ENCODE measurements at regions not wholly inside any gene's neighbourhood (a gene's known extent, or its start where the extent isn't known, plus 50 kb on each side); places are given as distances from the start of the nearest gene placed in this dataset.

DNA sequence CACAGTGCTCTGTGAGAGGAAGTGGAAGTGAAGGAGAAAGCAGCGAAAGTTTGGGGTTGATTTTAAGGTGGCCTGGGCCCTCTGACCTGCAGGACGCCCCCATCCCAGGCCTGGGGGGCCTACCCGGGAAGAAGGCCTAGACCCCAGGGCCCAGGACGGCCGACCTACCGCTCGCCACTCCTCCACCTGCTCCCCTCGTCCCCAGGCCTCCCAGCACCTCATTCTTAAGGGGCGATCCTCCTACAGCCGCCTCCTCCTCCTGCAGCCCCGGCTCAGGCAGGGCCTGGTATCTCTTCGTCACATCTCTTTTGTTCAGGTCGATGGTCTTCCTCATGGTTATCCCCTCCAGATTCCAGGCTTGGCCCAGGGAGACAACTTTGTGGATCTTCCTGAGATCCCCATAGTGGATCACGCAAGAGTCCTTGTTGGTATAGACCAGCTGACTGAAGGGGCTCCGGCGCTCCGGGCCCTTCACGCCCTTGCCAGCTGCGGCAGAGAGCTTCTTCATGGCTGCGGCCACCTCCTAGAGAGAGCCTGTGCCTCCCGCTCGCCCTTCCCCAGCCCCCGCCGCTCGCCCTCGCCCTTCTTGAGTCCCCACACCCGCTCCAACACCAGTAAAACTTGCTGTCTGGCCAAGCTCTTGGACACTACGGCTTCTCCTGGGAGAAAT is 117.5 kb downstream of the OR13A1 start:
- TF ChIP-seq, protein P1, sequence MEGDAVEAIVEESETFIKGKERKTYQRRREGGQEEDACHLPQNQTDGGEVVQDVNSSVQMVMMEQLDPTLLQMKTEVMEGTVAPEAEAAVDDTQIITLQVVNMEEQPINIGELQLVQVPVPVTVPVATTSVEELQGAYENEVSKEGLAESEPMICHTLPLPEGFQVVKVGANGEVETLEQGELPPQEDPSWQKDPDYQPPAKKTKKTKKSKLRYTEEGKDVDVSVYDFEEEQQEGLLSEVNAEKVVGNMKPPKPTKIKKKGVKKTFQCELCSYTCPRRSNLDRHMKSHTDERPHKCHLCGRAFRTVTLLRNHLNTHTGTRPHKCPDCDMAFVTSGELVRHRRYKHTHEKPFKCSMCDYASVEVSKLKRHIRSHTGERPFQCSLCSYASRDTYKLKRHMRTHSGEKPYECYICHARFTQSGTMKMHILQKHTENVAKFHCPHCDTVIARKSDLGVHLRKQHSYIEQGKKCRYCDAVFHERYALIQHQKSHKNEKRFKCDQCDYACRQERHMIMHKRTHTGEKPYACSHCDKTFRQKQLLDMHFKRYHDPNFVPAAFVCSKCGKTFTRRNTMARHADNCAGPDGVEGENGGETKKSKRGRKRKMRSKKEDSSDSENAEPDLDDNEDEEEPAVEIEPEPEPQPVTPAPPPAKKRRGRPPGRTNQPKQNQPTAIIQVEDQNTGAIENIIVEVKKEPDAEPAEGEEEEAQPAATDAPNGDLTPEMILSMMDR (IDR thresholded peaks at IDR 0.05) = no peak

DNA sequence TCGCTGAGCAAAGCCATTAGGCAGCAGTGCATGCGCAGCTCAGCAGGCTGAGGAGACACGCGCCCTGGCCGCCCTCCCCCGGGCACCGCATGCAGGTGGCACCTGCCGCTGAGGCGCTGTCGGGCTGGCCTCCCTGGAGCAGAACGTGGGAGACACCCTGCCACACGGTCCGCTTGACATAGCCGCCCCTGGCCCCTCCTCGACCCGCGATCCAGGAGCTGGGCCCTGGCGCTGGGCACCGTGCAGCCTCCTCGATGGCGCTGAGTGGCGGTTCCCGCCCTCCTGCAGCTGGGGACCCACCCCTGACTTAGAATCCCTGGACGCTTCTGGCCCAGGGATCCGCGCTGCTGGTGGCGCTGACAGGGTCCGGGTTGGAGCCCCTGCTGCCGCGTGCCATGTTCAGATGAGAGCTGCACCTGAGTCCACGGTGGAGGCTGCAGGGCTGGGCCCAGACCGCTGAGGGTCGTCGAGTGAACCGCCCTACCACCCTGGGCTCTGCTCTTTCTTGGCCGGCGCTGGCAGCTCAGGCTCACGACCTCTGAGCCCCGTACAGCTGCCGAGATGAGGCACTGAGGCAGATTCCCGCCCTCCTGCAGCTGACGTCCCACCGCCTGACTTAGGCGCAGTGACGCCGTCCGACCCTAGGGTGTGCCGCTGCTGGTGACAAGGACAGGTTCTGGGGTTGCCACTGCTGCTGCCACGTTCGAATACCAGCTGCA is 116.8 kb downstream of the OR13A1 start:
- TF ChIP-seq, protein P1 (IDR thresholded peaks at IDR 0.05) = no peak

DNA sequence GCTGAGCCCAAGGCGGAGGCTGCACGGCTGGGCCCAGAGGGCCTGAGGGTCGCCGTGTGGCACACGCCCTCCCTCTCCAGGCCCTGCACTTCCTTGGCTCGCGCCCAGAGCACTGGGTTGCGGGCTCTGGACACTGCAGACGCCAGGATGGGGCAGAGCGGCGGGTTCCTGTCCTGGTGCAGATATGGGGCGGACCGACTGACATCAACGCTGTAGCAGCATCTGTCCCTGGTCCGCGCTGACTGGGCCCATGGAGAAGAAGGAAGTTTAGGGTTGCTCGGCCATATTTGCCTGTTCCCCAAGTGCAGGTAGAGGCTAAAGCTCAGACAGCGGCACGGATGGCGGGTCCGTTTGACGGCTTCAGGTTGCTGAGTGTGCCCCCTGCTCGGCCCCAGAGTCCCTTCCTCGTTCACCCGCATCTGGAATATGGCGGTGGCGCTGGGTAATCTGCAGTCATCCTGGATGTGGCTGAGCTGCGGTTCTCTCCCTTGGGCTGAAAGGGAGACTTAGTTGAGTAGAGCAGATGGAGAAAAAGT is 116.1 kb downstream of the OR13A1 start:
- TF ChIP-seq, protein P1 (IDR thresholded peaks at IDR 0.05) = no peak

DNA sequence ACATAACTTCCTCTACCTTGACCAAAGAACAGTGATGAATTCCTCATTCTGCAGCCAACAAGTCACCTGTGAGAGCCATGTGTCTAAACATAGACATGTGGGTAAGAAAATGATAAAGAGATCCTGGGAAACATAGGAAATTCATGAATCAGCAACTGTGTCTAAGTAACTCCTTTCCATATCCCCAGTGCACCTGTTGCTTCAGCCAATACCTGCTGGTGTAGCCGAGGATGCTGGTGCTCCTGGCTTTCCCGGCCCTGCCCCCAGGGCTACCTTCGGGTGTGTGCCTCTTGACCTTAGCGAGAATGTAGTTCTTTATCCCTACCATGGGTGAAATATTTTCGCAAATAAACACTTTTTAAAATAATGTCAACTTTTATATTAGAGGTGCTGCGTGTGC is 114.1 kb downstream of the OR13A1 start:
- TF ChIP-seq, protein P1 (IDR thresholded peaks at IDR 0.05) = no peak

DNA sequence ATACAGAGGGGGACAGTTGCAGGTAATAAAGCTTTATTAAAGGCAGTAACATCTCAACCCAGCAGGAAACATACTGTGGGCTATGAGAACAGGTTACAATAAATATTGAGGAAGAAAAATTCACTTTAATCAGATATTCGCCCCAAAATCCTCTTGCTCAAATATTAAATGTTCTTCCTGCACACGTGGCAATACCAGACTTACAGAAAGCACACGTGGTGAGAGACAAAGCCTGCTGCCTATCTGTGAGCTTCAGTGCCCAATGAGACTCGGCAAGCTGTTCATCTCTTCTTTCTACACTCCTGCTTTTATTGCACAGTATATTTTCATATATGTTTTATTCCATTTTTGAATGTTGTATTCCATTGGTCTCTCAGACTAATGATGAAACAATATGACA is 113.2 kb downstream of the OR13A1 start:
- TF ChIP-seq, protein P1 (IDR thresholded peaks at IDR 0.05) = no peak

DNA sequence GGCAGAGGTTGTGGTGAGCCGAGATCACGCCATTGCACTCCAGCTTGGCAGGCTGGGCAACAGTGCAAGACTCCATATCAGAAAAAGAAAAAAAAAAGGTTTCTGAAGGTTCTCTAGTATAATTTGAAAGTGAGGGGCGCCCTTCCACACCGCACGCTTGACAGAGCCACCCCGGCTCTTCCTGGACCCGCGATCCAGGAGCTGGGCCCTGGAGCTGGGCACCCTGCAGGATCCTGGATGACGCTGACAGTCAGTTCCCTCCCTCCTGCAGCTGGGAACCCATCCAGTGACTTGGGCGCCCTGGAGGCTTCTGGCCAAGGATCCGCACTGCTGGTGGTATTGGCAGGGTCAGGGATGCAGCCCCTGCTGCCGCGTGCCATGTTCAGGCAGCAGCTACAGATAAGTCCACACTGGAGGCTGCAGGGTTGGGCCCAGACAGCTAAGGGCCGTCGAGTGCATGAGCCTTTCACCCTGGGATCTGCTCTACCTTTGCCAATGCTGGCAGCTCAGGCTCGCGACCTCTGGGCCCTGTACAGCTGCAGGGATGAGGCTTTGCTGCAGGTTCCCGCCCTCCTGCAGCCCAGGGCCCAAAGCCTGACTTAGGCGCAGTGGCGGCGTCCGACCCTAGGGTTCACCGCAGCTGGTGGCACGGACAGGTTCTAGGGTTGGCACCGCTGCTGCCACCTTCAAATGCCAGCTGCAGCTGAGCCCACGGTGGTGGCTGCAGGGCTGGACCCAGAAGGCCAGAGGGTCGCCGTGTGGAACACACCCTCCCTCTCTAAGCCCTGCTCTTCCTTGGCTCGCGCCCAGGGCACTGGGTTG is 110.2 kb downstream of the OR13A1 start:
- TF ChIP-seq, protein P1 (IDR thresholded peaks at IDR 0.05) = no peak

DNA sequence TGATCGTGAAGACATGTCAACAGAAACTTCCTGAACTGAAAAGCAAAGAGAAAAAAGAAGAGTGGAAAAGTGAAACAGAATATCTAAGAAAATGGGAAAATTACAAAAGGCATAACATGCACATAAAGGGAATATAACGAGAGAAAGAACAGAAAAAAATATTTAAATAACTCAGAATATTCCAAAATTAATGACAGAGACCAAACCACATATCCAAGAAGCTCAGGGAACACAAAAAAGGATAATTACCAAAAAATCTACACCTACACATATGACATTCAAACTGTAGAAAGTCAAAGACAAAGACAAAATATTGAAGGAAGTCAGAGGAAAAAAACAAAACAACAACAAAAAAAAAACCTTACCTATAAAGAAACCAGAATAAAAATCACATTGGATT is 105.5 kb downstream of the OR13A1 start:
- TF ChIP-seq, protein P1 (IDR thresholded peaks at IDR 0.05) = no peak

Measured in LNCAP (cell line).